IMR-90 (cell line): ENCODE measurements at regions not wholly inside any gene's neighbourhood (a gene's known extent, or its start where the extent isn't known, plus 50 kb on each side); places are given as distances from the start of the nearest gene placed in this dataset.

Experiments
- ATAC-seq: fragments of 200-7000 bp; cut with Tn5 transposase; 2 replicates; pipeline ENCODE4 v1.9.1; 2020; ENCODE audit warnings: low read depth, mild to moderate bottlenecking, moderate library complexity
- BruUV-seq: library from RNA; stranded (reverse); fragments of 400-500 nt; replicated peaks from 2 replicates; lab custom pipeline; 2021; lab: Mats Ljungman, UMichigan
- CTCF ChIA-PET: fragments of 300-600 bp; formaldehyde crosslinking; extraction: SDS; loops from one replicate; lab custom pipeline; 2021; ENCODE audit warnings: antibody characterized with exemption; lab: Yijun Ruan, JAX
- POLR2A ChIA-PET: fragments of 300-600 bp; sonication (Branson Sonifier 250); formaldehyde crosslinking; loops from one replicate; lab custom pipeline; 2022; ENCODE audit warnings: antibody characterized with exemption; ENCODE audit not compliant: unreplicated experiment; lab: Charles Lee
- DNase-seq: peaks from one replicate; pipeline ENCODE4 v3.0.0; 2013
- H2AFZ ChIP-seq: replicated peaks from 2 replicates; pipeline ENCODE3; 2013; ENCODE audit warnings: low read length, mild to moderate bottlenecking; ENCODE audit not compliant: poor library complexity
- H2AK5ac ChIP-seq: 2 replicates; pipeline ENCODE4 v1.6.1; 2013; ENCODE audit warnings: low read depth, low read length, inconsistent platforms
- H2AK9ac ChIP-seq: replicated peaks from 2 replicates; pipeline ENCODE3; 2013; ENCODE audit warnings: mild to moderate bottlenecking, low read depth, low read length, moderate library complexity; ENCODE audit not compliant: poor library complexity
- H2BK120ac ChIP-seq: 2 replicates; pipeline ENCODE4 v1.6.1; 2013; ENCODE audit warnings: low read depth, low read length, inconsistent platforms
- H2BK15ac ChIP-seq: 3 replicates; pipeline ENCODE4 v1.6.1; 2013; ENCODE audit warnings: low read depth, low read length, inconsistent platforms
- H2BK20ac ChIP-seq: 2 replicates; pipeline ENCODE4 v1.6.1; 2013; ENCODE audit warnings: low read depth, mild to moderate bottlenecking, inconsistent platforms, low read length, moderate library complexity
- H2BK5ac ChIP-seq: 2 replicates; pipeline ENCODE4 v1.6.1; 2013; ENCODE audit warnings: mild to moderate bottlenecking, low read depth, low read length, inconsistent platforms; ENCODE audit not compliant: poor library complexity, severe bottlenecking
- H3K14ac ChIP-seq: replicated peaks from 2 replicates; pipeline ENCODE4 v1.6.1; 2013; ENCODE audit warnings: low read depth, low read length, inconsistent platforms
- H3K18ac ChIP-seq: 2 replicates; pipeline ENCODE4 v1.6.1; 2013; ENCODE audit warnings: low read depth, low read length, control low read depth
- H3K23ac ChIP-seq: 2 replicates; pipeline ENCODE4 v1.6.1; 2013; ENCODE audit warnings: low read depth, low read length, inconsistent platforms
- H3K27ac ChIP-seq: 2 replicates; pipeline ENCODE4 v1.5.1; 2013; ENCODE audit warnings: mild to moderate bottlenecking, control low read depth, low read length; ENCODE audit not compliant: insufficient read depth
- H3K27me3 ChIP-seq: 2 replicates; pipeline ENCODE4 v1.6.1; 2013; ENCODE audit warnings: low read length; ENCODE audit not compliant: control insufficient read depth, insufficient read depth
- H3K36me3 ChIP-seq: 2 replicates; pipeline ENCODE4 v1.6.1; 2013; ENCODE audit warnings: low read length, mixed read lengths; ENCODE audit not compliant: control insufficient read depth, insufficient read depth
- H3K4ac ChIP-seq: 2 replicates; pipeline ENCODE4 v1.6.1; 2013; ENCODE audit warnings: low read depth, low read length, inconsistent platforms
- H3K4me1 ChIP-seq: 2 replicates; pipeline ENCODE4 v1.6.1; 2013; ENCODE audit warnings: low read length, mixed read lengths; ENCODE audit not compliant: control insufficient read depth, insufficient read depth
- H3K4me2 ChIP-seq: 2 replicates; pipeline ENCODE4 v1.6.1; 2013; ENCODE audit warnings: low read depth, mild to moderate bottlenecking, control low read depth, low read length, moderate library complexity
- H3K4me3 ChIP-seq: 2 replicates; pipeline ENCODE4 v1.5.1; 2013; ENCODE audit warnings: low read depth, mild to moderate bottlenecking, control low read depth, low read length, moderate library complexity; ENCODE audit not compliant: insufficient read depth
- H3K56ac ChIP-seq: 2 replicates; pipeline ENCODE4 v1.6.1; 2013; ENCODE audit warnings: low read length, inconsistent platforms; ENCODE audit not compliant: insufficient read depth; ENCODE audit errors: extremely low read depth
- H3K79me1 ChIP-seq, 2 experiments: 2 replicates each; pipeline ENCODE4 v1.6.1; 2013; ENCODE audit warnings: low read length in 2 of 2, inconsistent platforms in 1 of 2, low read depth in 1 of 2
- H3K9ac ChIP-seq: 2 replicates; pipeline ENCODE4 v1.6.1; 2013; ENCODE audit warnings: low read depth, low read length, control low read depth
- H3K9me1 ChIP-seq: 2 replicates; pipeline ENCODE4 v1.6.1; 2013; ENCODE audit warnings: low read length, inconsistent platforms; ENCODE audit not compliant: insufficient read depth
- H3K9me3 ChIP-seq: 2 replicates; pipeline ENCODE4 v1.6.1; 2013; ENCODE audit warnings: low read length; ENCODE audit not compliant: control insufficient read depth, insufficient read depth
- H4K20me1 ChIP-seq: 2 replicates; pipeline ENCODE4 v1.6.1; 2013; ENCODE audit warnings: low read length, inconsistent platforms; ENCODE audit not compliant: insufficient read depth
- H4K5ac ChIP-seq: 2 replicates; pipeline ENCODE4 v1.6.1; 2013; ENCODE audit warnings: mild to moderate bottlenecking, low read depth, low read length, control low read depth
- H4K8ac ChIP-seq, 2 experiments: 2 replicates each; pipeline ENCODE4 v1.6.1; 2013; ENCODE audit warnings: low read depth in 2 of 2, low read length in 2 of 2, control low read depth in 1 of 2, inconsistent platforms in 1 of 2
- H4K91ac ChIP-seq: 2 replicates; pipeline ENCODE4 v1.6.1; 2013; ENCODE audit warnings: low read depth, low read length, inconsistent platforms; ENCODE audit not compliant: insufficient read depth
- BHLHE40 ChIP-seq: fragments of 150-350 bp; IDR thresholded peaks from 2 replicates; pipeline ENCODE4 v1.6.1; 2016; ENCODE audit warnings: mild to moderate bottlenecking, low read depth, low read length
- CEBPB ChIP-seq: IDR thresholded peaks from 2 replicates; pipeline ENCODE4 v1.6.1; 2012; ENCODE audit warnings: low read depth, low read length, improper control_type of control experiment
- CHD1 ChIP-seq: IDR thresholded peaks from 2 replicates; pipeline ENCODE4 v1.6.1; 2012; ENCODE audit warnings: low read depth, low read length, improper control_type of control experiment
- FOS ChIP-seq: fragments of 150-350 bp; IDR thresholded peaks from 2 replicates; pipeline ENCODE4 v1.6.1; 2016; ENCODE audit warnings: low read depth, low read length
- MAFK ChIP-seq: IDR thresholded peaks from 2 replicates; pipeline ENCODE4 v1.6.1; 2012; ENCODE audit warnings: low read depth, low read length, improper control_type of control experiment
- MAZ ChIP-seq: IDR thresholded peaks from 2 replicates; pipeline ENCODE4 v1.6.1; 2012; ENCODE audit warnings: low read depth, mild to moderate bottlenecking, low read length, improper control_type of control experiment, moderate library complexity, borderline replicate concordance
- NFE2L2 ChIP-seq: fragments of 150-350 bp; IDR thresholded peaks from 2 replicates; pipeline ENCODE4 v1.6.1; 2016; ENCODE audit warnings: low read depth, mild to moderate bottlenecking, low read length
- POLR2A ChIP-seq: IDR thresholded peaks from 2 replicates; pipeline ENCODE4 v1.6.1; 2012; ENCODE audit warnings: mild to moderate bottlenecking, low read depth, low read length
- RAD21 ChIP-seq: IDR thresholded peaks from 2 replicates; pipeline ENCODE4 v1.6.1; 2012; ENCODE audit warnings: low read length, improper control_type of control experiment
- RCOR1 ChIP-seq: IDR thresholded peaks from 2 replicates; pipeline ENCODE4 v1.6.1; 2012; ENCODE audit warnings: mild to moderate bottlenecking, low read length, improper control_type of control experiment; ENCODE audit not compliant: insufficient replicate concordance
- RFX5 ChIP-seq: IDR thresholded peaks from 2 replicates; pipeline ENCODE4 v1.8.0; 2012; ENCODE audit warnings: low read depth, mild to moderate bottlenecking, low read length, moderate library complexity
- SMC3 ChIP-seq: fragments of 150-350 bp; IDR thresholded peaks from 2 replicates; pipeline ENCODE4 v1.6.1; 2016; ENCODE audit warnings: low read depth, mild to moderate bottlenecking, antibody characterized with exemption, low read length, moderate library complexity
- WGBS, 2 experiments: methylation state at CpG; one replicate each; pipeline versions ENCODE4 v1.1.5 to v1.1.7; 2013; ENCODE audit warnings: missing lambda C conversion rate in 2 of 2; ENCODE audit not compliant: insufficient read length in 1 of 2; ENCODE audit errors: extremely low coverage in 2 of 2; 5-methylcytosine and 5-hydroxymethylcytosine counted together
- dilution Hi-C: fragments of 300-500 bp; cut with HindIII; formaldehyde crosslinking; loops from one replicate; pipeline ENCODE4 v1.14.3; 2018; ENCODE audit warnings: low sequenced_read_pairs; ENCODE audit not compliant: unreplicated experiment
- in situ Hi-C: fragments of 300-500 bp; cut with MboI; formaldehyde crosslinking; loops from 3 replicates; pipeline ENCODE4 v1.14.3; 2019; ENCODE audit warnings: low sequenced_read_pairs, inconsistent platforms, mixed read lengths
- intact Hi-C: fragments of 100-400 bp; cut with micrococcal nuclease; formaldehyde crosslinking; loops from 2 replicates; pipeline ENCODE4 v1.10.0; 2022
- TF ChIP-seq, protein P1 (sequence below): fragments of 150-350 bp; IDR thresholded peaks from 2 replicates; pipeline ENCODE4 v1.6.1; 2017; ENCODE audit warnings: mild to moderate bottlenecking, antibody characterized with exemption, low read length, low read depth

DNA sequence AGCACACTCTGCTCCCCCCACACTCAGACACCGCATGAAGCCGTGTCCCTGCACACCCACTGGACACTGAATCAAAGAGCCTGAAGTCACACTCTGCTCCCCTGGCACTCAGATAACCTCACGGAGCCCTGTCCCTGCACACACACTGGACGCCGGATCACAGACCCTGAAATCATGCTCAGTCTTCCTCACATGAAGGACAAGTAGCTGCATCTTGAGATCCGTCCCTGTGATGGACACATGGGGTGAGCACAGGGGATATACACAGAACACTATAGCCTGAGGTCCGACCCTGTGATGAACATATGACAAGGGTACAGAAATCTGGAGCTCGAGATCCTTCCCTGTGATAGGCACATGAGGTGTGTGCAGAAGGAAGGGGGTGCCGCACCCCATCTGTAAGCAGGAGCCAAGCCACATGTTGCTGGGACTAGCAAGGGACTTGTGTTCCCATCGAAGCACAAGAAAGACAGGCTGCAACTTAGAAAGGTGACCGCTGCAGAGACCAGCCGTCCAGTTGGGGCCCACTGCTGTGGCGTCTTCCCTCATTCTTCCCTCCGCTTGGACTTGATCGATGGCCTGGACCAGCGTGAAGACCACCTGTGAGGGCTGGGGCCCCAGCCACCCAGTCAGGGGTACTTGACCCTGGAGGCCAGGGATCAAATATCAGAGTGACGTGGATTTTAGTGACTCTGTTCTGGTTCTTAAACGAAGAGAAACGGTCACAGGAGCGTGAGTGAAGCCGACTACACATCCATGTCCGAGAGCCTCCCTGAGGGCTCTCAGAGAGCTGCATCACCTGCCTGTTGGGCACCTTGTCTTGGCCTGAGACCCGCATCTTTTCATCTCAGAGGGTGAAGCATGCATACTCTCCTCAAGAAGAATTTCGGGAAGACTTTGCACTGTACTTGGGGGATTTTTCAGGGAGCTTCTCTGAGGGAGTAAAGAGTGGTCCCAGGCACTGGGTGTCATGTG is 391.7 kb upstream of the SALL3 start:
- TF ChIP-seq, protein P1, sequence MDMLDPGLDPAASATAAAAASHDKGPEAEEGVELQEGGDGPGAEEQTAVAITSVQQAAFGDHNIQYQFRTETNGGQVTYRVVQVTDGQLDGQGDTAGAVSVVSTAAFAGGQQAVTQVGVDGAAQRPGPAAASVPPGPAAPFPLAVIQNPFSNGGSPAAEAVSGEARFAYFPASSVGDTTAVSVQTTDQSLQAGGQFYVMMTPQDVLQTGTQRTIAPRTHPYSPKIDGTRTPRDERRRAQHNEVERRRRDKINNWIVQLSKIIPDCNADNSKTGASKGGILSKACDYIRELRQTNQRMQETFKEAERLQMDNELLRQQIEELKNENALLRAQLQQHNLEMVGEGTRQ: no peak
- TF ChIP-seq BHLHE40: no peak
- no peak for TF ChIP-seq MAFK
- no peak for TF ChIP-seq POLR2A
- no peak for TF ChIP-seq SMC3
- TF ChIP-seq RAD21: no peak
- TF ChIP-seq FOS: no peak
- TF ChIP-seq NFE2L2: no peak
- no peak for TF ChIP-seq RFX5
- no peak for TF ChIP-seq CHD1
- TF ChIP-seq RCOR1: no peak
- no peak for TF ChIP-seq MAZ
- TF ChIP-seq CEBPB: no peak
- no peaks in the 10 kb centered on the region for H3K9me1 ChIP-seq
- no peak overlapping the region for H3K27ac ChIP-seq
- CTCF ChIA-PET: no interaction called here
- no peak overlapping the region for H2AK5ac ChIP-seq
- H4K91ac ChIP-seq: no peak overlapping the region
- no peaks in the 10 kb centered on the region for H3K79me1 ChIP-seq
- ATAC-seq: no peak
- no peak overlapping the region for H3K4me3 ChIP-seq
- no peak overlapping the region for H2AK9ac ChIP-seq
- H3K23ac ChIP-seq: no peak overlapping the region
- no peak overlapping the region for H2BK120ac ChIP-seq
- peaks cover 40% of the 10 kb centered on the region for H3K9me3 ChIP-seq
- no TSS peak for BruUV-seq
- POLR2A ChIA-PET: no interaction called here
- intact Hi-C loops (no loop called here), dilution Hi-C loops (no loop called here), in situ Hi-C loops (no loop called here)
- H3K36me3 ChIP-seq: no peaks in the 10 kb centered on the region
- no peak overlapping the region for H3K56ac ChIP-seq
- H3K4me2 ChIP-seq: no peak overlapping the region
- no peak overlapping the region for H3K14ac ChIP-seq
- 65% methylated on average over 16 of the region's 24 CpGs; no CpG with 5 or more reads in 1 of the 2 experiments for WGBS, 2 experiments
- H3K4me1 ChIP-seq: no peaks in the 10 kb centered on the region
- no peak overlapping the region for H3K18ac ChIP-seq
- H4K20me1 ChIP-seq: no peaks in the 10 kb centered on the region
- H3K9ac ChIP-seq: no peak overlapping the region
- no peak overlapping the region for H2BK15ac ChIP-seq
- no peak overlapping the region for H4K5ac ChIP-seq
- no peak overlapping the region for H4K8ac ChIP-seq
- no peaks in the 10 kb centered on the region for H3K27me3 ChIP-seq
- H2AFZ ChIP-seq: no peak overlapping the region
- H3K4ac ChIP-seq: no peak overlapping the region
- DNase-seq: no peak
- no peak overlapping the region for H2BK5ac ChIP-seq
- no peak overlapping the region for H2BK20ac ChIP-seq
